GM19023 (cell line): ENCODE measurements at regions not wholly inside any gene's neighbourhood (a gene's known extent, or its start where the extent isn't known, plus 50 kb on each side); places are given as distances from the start of the nearest gene placed in this dataset.
"Not testable (repeated sequence)": the region's sequence is repeated elsewhere in the genome, so short reads cannot be mapped to it uniquely, and the experiment has no call there.

Experiments used
- ATAC-seq: cut with Tn5 transposase; IDR thresholded peaks from one replicate; pipeline ENCODE4 v1.9.1; 2021; ENCODE audit warnings: mild to moderate bottlenecking, moderate library complexity; ENCODE audit not compliant: unreplicated experiment

- ATAC-seq, result no peak
Observed at GRCh38 chr9:85344901-85345300, 396.9 kb downstream of the AGTPBP1 start.

DNA sequence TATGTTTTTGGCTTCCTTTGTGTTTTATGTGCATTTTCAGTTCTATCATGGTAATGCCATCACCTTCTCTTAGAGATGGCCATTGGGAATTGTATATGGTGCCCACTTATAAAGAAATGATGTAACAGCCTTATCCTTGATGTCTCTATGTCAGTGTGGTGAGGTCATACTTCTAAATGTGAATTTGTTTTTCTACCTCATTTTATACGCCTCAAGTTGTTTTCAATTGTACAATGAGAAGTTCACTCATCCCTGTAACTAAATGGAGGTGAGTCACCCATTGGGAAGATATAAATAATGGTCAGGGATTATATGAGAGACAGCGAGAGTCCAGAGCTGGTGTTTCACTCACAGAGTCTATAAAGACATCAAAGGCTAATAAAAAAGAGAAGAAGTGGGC, 402.4 kb downstream of the AGTPBP1 start:
- no peak for ATAC-seq

GRCh38 chr9:85334228-85334627, 407.5 kb downstream of the AGTPBP1 start:
- ATAC-seq, result no peak

DNA sequence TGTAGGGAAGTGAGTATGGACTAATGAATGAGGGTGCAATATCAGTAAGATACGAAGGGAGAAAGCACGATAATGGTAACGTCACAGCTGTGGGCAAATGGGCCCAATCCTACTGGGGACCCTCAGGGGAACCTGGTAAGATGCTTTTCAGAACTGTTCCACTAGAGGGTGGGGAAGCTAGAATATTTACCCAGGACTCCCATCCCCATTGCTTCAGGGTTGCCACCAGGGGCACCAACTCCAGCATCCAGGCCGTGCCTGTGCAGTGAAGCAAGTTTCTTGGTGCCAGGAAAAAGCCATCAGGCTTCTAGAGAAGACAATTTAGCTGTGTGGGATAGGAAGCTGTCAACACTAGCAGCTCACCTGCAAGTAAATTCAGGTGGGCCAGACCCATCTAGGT, 409.3 kb downstream of the AGTPBP1 start:
- no peak for ATAC-seq

- no peak for ATAC-seq
Observed at GRCh38 chr9:85331626-85332025, 410.1 kb downstream of the AGTPBP1 start.

- ATAC-seq, result no peak
Observed at GRCh38 chr9:85322592-85322991, 419.2 kb downstream of the AGTPBP1 start.

DNA sequence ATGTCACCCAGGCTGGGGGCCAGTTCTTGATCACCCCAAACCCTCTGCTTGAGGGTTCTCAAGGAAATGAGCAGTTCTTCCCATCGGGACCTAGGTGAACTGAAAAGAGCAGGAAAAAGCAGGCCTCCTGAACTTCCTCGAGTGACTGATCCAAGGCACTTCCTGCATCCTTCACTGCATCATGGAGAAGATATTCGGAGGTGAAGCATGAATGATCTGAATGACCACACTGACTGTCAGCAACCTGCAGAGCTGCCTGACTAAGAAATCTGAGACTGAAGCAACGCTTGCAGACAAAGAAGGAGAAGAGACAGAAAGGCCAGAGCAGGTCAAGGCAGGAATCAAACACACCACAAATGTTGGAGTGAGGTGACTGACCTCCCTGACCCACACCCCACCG, 420.2 kb downstream of the AGTPBP1 start:
- ATAC-seq, result no peak

DNA sequence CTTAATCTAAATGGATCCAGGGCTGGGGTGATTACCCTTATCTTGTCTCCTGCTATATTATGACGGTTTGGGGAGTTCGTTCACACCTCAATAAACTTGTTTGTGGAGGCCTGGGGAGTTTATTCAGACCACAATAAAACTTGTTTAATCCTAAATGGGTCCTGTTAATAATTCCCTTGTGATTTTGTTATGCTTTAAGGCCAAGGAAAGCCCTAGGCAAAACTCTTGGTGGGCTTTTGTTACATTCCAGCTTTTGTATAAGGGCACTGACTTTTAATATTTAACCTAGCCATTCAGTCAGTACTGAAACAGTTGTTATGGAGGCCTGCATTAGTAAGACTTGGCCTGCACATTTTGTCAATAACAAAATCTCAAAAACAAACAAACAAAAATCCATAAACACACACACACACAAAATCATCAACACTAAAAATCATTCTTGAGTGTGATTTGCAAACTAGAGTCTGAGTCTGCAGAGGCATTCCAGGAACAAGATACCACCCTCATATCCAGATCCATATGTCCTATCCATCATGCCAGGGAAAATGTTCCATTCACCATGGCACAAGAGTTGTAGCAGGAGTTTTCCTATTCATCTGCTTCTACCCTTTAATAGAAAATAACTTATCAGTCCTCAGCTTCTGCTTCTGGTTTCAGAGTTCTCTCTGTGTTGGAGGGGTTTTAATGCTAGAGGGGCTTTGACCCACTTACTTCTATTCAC, 421.7 kb downstream of the AGTPBP1 start:
- ATAC-seq, result no peak

DNA sequence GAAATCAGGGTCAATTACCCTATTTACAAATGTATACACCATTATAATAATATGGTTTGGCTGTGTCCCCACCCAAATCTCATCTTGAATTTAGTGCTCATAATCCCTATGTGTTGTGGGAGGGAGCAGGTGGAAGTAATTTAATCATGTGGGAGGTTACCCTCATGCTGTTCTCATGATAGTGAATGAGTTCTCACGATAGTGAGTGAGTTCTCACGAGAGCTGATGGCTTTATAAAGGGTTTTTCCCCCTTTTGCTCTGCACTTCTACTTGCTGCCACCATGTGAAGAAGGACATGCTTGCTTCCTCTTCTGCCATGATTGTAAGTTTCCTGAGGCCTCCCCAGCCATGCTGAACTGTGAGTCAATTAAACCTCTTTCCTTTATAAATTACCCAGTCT, 426.2 kb downstream of the AGTPBP1 start:
- ATAC-seq, result not testable (repeated sequence)

- no peak for ATAC-seq
Observed at GRCh38 chr9:85310573-85310972, 431.2 kb downstream of the AGTPBP1 start.

DNA sequence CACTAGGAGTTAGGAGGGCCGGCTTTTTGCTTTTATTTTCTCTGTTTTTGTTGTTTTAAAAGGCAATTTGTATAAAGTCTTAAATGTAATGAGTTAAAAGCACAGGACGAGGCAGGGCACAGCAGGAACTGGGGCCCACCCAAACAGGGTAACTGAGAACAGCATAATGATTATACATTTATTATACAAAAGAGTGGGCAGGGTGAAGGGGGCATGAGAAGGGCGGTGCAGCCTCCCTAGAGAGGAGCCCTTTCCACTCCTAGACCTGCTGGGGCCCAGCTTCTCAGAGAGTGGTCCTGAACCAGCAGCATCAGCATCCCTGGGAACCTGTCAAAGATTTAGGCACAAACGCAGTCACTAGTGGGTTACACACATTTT, 438.0 kb downstream of the AGTPBP1 start:
- ATAC-seq, result no peak

GRCh38 chr9:85302938-85303756, 438.6 kb downstream of the AGTPBP1 start:
- ATAC-seq, result no peak

DNA sequence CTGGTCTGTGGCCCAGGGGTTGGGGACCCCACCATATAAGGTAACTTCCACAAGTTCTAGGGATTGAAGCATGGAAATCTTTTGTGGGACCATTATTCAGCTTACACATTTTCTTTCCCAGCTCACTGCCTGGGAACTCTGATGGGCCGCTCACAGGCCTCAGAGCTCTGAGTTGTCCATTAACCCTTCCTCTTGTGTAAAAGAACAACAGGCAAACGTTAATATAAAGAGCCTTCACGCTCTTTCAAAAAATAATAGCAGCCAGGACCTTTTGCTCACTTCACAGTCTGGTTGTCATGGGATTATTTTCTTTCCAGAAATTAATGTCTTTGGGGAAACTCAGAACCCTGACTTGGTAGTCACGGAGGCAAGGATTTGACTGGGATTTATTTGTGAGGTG, 443.3 kb downstream of the AGTPBP1 start:
- ATAC-seq, result no peak

DNA sequence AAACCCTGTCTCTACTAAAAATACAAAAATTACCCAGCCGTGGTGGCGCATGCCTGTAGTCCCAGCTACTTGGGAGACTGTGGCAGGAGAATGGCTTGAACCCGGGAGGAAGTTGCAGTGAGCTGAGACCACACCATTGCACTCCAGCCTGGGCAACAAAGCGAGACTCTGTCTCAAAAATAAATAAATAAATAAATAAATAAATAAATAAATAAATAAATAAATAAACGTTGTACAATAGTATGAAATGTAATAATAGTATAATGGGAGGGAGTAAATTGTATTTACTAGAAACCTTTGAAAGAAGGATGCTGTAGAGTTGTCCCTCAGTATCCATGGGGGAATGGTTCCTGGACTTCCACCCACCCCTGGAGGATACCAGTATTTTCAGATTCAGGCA, 446.5 kb downstream of the AGTPBP1 start:
- ATAC-seq, result not testable (repeated sequence)

DNA sequence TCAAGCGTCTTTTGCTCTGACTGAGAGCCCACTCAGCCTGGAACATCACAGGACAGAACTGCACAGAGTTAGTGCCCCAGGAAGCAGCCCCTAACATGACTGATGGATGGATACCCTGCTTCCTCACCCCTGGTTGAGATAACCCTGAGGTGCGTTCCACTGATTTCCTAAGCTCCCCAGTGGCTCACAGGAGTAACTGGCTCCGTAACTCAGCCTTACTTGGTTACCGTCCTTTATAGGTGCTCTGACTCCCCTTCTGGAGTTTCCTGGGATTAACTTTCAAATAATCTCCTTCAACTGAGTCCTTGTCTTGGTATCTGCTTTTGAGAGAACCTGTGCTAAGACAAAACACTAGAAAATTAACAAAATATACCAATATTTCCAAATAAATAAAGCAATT, 449.5 kb downstream of the AGTPBP1 start:
- ATAC-seq, result no peak

- ATAC-seq, result no peak
Observed at GRCh38 chr9:85291266-85291665, 450.5 kb downstream of the AGTPBP1 start.

GRCh38 chr9:85290019-85290418, 451.7 kb downstream of the AGTPBP1 start:
- ATAC-seq, result no peak

DNA sequence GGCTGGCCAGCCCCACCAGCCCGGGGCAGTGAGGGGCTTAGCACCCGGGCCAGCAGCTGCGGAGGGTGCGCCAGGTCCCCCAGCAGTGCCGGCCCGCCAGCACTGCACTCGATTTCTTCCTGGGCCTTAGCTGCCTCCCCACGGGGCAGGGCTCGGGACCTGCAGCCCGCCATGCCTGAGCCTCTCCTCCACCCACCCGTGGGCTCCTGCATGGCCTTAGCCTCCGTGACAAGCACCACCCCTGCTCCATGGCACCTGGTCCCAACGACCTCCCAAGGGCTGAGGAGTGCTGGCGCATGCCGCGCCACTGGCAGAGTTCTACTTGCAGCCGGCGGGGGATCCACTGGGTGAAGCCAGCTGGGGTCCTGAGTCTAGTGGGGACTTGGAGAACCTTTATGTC, 452.6 kb downstream of the AGTPBP1 start:
- ATAC-seq, result no peak

- no peak for ATAC-seq
Observed at GRCh38 chr9:85283421-85283820, 458.3 kb downstream of the AGTPBP1 start.

GRCh38 chr9:85278769-85279168, 463.0 kb downstream of the AGTPBP1 start:
- ATAC-seq, result no peak

DNA sequence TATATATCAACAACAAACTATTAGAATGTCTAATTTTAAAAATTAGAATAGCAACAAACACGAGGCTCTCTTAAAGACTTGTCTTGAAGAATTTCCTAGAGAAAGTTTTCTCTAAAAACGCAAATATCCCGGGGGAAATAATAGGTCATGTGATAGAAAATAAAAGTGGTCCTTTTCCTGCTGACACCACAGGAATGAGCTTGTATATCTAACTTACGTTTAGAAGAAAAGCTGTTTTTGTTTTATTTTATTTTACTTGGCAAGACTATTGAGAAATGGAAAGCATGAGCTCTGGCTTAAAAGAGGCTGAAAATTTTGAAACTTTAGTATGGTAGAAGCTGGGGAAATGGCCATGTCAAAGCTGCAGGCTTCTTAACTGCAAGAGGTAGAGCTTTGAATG, 465.0 kb downstream of the AGTPBP1 start:
- ATAC-seq, result no peak

DNA sequence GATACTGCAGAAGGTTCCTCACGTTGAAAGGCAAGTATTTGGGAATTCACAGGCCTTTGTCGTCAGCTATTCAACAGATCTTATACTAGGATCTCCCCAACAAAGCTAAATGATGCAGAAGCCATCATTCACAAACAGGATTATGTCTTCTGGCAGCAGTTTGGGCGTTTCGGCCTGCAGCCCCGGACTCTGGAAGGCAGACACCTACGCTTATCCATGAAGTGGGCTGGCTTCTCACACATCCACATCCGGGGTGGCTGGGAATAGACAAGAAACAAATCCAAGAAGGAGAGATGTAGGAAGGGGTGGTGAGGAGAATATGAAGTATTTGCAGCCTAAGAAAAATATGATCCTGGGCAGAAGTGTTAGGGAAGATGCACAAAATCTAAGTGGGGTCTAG, 471.9 kb downstream of the AGTPBP1 start:
- ATAC-seq, result no peak
